GM18499 (cell line): ENCODE measurements at regions not wholly inside any gene's neighbourhood (a gene's known extent, or its start where the extent isn't known, plus 50 kb on each side); places are given as distances from the start of the nearest gene placed in this dataset.
"Not testable (repeated sequence)": the region's sequence is repeated elsewhere in the genome, so short reads cannot be mapped to it uniquely, and the experiment has no call there.

Source experiments
- ATAC-seq: cut with Tn5 transposase; IDR thresholded peaks from one replicate; pipeline ENCODE4 v1.9.1; 2021; ENCODE audit warnings: moderate number of reproducible peaks; ENCODE audit not compliant: insufficient read depth, unreplicated experiment

DNA sequence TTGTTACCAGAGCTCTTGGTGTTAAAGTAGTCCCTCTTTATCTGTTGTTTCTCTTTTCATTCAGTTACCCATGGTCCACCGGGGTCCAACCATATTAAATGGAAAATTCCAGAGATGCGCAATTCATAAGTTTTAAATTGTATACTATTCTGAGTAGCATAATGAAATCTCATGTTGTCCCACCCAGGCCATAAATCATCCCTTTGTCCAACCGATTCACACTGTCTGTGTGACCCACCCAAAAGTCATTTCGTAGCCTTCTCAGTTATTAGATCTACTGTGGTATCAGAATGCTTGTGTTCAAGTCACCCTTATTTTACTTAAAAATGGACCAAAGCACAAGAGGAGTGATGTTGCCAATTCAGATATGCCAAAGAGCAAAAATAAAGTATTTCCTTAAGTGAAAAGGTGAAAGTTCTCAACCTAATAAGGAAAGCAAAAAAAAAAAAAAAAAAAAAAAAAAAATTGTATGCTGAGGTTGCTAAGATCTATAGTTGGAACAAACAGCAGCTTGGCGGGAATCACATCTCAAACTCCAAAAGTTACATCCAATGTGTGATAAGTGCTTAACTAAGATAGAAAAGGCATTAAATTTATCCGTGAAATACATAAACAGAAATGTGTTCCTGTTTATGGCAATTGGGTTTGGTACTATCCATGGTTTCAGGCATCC, 106.8 kb upstream of the GPBP1 start:
- ATAC-seq = no peak

DNA sequence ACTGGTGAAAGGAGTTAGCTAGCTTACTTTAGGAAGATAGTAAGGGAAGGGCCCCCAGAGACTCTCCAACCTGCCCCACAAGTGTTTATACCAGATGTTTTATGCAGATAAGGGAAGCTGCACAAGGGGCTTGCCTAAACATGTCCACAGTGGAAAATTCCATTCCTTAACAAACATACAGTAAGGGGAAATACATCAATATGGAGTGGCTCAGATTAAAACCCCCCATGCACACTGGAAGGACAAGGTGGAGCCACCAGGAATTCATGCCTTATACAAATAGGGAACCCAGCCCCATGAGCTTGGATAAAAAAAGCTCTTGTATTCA, 106.3 kb upstream of the GPBP1 start:
- ATAC-seq = no peak

DNA sequence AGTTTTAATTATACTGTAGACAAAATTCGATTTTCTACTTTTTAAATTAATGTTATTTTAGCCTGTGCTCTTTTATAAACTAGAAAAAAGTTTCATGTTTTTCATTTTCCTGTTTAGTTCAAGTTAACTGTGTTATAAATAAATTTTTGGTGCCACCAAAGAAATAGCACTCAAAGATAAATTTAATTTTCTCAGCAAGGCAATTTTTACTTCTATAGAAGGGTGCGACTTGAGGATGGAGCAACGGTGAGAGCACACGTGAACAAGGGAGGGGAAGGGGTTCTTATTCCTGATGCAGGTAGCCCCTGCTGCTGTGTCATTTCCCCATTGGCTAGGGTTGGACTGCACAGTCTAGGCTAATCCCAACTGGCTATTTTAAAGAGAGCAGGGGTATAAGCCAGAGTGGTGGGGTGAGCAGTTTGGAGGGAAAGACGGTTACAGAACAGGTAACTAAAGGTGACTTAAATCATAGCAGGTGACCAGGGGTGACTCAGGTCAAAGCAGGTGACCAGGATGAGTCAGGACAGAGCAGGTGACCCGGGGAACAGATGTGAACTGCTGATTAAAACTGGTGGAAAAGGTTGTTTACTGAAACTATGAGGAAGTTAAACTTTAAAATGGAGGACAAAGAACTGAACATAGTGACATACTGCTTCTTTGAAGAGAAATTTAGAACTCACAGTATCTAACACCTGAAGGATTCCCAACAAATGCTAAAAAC, 104.6 kb upstream of the GPBP1 start:
- no peak for ATAC-seq

DNA sequence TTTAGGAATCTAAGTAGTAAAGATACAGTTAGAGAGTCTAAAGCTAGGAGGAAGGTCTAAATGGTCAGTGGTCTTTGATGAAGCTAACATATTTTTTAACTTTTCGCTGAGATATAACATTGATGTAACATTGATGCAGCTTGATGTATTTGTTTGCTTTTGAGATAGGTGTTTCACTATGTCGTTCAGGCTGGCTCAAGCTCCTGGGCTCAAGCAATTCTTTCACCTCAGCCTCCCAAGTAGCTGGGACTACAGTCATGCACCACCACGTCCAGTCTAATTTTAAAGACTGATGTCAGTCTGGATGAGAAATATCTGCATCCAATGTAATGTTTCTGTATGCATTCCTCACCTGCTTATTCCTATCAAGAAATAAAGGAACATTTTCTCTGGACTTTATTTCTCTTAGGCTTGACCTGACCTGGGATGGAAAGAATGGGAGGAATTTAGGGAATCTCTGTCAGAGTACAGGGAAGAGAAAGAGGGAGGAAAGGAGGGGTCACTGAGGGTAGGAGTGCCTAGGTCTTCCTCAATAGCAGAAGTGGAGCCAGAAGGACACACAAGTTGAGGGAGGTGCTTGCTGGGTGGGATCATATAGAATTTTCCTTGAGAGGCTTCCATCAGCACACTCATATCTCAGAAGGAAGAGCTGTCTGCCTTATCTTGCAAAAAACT, 101.5 kb upstream of the GPBP1 start:
- ATAC-seq = no peak

DNA sequence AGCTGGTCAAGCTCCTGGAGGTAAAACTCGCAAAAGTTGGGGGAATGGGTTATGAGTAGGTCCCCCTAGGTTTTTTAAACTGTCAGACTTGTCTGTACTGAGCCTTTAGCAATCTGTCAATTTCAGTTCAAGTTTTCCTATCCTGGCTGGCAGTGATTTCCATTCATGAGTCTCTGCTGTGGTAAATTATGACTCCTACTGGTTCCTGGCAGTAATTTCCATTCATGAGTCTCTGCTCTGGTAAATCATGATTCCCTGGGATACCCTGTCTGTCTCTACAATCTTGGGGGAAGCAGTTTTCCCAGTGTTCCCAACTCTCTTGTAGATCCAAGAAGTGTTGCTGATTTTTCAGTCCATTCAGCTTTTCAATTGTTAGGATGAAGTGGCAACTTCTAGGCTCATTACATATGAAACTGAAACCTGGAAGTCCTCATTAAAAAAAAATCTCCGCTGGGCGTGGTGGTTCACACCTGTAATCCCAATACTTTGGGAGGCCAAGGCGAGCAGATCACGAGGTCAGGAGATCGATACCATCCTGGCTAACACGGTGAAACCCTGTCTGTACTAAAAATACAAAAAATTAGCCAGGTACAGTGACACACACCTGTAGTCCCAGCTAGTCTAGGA, 91.3 kb upstream of the GPBP1 start:
- ATAC-seq = no peak

DNA sequence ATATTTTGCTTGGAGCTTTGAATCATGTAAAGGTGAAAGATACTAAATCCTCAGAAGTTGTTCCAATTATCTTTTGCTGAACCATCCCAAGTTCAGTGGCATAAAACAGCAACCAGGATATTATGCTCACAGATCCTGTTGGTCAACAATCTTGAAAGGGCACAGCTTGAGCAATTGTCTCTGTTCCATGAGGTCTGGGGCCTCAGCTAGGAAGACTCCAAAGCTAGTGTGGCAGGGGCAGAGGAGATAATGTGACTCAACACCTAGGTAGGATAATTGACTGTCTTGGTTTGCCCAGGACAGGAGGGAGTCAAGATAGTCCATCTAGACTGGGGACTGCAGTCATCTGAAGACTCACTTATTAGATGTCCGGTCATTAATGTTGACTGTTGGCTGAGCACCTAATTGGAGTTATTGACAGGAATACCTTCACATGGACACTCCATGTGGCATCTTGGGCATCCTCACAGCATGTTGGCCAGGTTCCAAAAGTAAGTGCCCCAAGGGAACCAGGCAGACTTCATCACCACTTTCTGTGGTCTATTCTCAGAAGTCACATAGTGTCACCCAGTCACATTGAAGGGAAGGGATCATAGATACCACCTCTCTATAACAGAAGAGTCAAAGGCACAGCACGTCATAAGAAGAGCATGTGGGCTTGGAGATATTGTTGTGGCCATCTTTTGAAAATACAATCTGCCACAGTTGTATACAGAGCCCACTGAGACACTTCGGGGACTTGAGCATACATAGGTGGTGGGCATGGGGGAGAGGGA, 88.4 kb upstream of the GPBP1 start:
- ATAC-seq = no peak

DNA sequence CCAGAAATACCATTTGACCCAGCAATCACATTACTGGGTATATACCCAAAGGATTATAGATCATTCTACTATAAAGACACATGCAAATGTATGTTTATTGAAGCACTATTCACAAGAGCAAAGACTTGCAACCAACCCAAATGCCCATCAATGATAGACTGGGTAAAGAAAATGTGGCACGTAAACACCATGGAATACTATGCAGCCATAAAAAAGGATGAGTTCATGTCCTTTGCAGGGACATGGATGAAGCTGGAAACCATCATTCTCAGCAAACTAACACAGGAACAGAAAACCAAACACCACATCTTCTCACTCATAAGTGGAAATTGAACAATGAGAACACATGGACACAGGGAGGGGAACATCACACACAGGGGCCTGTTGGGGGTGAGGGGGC, 85.9 kb upstream of the GPBP1 start:
- not testable (repeated sequence) for ATAC-seq

DNA sequence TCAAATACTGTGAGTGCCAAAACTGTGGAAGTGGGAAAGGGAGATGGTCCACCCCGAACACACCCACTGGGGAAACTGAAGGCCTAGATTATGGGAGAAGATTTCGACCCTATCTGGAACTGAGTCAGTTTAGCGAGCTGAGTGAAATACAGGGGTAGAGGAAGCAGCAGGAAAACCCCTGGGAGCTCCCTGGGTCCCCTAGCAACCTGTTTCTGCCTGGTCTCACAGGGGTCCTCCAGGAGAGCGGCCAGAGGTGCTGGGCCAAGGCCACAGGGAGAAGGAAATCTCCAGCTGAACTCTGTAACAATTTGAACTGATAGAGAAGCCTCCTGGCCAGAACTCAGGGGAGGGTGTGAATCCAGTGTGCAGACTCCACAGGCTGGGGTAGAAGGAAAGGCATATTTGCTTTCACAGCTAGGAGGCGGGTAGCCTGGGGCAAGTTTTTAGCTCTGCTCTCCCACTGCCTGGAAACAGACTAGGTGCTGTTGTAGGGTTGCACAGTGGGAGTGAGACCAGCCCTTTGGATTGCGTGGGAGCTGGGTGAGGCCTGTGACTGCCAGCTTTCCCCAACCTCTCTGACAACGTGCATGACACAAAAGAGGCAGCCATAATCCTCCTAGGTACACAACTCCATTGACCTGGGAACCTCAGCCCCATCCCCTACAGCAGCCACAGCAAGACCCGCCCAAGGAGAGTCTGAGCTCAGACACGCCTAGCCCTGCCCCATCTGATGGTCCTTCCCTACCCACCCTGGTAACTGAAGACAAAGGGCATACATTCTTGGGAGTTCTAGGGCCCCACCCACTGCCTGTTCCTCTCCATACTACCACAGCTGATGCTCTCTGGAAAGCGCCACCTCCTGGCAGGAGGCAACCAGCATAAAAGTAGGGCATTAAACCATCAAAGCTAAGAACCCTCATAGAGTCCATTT, 78.8 kb upstream of the GPBP1 start:
- ATAC-seq = no peak

DNA sequence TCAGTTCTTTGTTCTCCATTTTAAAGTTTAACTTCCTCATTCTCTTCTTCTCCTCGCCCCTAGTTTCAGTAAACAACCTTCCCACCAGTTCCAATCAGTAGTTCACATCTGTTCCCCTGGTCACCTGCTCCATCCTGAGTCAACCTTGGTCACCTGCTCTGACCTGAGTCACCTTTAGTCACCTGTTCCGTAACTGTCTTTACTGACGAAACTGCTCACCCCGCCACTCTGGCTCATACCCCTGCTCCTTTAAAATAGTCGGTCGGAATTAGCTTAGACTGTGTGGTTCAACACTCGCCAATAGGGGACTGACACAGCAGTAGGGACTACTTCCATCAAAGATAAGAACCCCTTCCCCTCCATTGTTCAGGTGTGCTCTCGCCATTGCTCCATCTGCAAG, 76.3 kb upstream of the GPBP1 start:
- ATAC-seq = no peak

DNA sequence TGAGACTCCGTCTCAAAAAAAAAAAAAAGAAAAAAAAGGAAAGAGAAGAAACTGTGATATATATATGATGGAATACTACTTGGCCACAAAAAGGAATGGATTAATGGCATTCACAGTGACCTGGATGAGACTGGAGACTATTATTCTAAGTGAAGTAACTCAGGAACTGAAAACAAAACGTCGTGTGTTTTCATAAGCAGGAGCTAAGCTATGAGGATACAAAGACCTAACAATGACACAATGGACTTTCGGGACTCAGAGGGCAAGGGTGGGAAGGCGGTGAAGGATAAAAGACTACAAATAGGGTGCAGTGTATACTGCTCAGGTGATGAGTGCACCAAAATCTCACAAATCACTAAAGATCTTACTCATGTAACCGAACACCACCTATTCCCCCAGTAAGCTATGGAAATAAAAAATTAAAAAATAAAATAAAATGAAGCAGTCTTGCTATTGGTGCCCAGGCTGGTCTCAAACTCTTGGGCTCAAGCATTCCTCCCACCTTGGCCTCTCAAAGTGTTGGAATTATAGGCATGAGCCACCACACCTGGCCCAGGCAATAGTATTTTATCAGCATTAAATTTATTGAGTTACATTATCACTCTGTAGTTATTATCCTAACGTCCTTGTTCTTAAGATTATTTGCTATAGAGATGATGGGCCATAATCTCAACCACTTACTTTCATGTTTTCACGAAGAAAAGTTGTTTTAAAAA, 71.5 kb upstream of the GPBP1 start:
- no peak for ATAC-seq

DNA sequence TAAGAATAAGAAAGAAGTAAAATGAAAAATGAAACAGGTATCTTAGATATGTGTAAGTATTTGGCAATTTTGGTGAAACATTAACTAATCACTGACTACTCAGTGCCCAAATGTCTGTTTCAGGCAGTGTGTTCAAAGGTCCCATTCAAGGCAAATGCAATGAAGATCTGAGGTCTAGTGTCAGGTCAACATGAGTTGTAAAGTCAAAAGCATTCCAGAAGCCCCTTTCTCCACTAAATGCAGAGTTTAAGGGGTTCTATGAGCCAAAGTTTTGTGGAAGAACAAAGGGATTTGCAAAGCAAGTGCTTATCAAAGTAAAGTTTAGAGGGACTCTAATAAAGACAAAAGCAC, 71.0 kb upstream of the GPBP1 start:
- ATAC-seq = no peak

DNA sequence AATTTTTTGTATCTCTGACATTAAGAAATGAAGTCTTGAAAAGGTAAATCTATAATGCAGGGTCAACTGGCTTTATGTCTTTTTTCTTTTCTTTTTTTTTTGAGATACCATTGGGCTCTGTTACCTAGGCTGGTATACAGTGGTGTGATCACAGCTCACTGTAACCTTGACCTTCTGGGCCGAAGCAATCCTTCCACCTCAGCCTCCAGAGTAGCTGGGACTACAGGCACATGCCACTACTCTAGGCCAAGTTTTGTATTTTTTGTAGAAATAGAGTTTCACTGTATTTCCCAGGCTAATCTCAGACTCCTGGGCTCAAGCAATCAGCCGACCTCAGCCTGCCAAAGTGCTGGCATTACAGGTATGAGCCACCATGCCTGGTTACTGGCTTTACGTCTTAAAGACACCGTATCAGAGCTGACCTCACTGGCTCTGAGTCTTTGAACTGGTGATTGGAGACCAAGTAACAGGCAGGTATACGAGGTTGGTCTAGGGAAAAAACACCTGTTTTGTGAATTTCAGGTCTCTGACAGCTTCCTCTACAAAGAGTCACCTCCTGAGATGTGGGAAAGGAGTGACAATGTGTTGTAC, 70.4 kb upstream of the GPBP1 start:
- ATAC-seq = no peak

DNA sequence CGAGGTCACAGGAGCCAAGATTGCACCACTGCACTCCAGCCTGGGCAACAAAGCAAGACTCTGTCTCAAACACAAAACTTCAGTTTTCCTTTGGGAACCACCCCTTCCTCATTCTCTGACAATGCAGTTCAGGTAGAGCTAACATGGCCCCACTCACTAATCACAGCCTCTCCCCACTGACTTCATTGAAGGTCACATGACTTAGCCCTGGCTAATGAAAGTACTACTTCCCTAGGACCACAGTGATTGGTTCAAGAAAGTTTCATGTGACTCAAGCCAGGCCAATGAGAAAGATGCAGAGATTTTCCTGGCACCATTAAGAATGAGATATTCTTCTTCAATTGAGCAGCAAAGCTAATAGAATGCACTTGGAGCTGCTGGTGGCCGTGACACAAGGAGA, 67.2 kb upstream of the GPBP1 start:
- ATAC-seq = no peak

DNA sequence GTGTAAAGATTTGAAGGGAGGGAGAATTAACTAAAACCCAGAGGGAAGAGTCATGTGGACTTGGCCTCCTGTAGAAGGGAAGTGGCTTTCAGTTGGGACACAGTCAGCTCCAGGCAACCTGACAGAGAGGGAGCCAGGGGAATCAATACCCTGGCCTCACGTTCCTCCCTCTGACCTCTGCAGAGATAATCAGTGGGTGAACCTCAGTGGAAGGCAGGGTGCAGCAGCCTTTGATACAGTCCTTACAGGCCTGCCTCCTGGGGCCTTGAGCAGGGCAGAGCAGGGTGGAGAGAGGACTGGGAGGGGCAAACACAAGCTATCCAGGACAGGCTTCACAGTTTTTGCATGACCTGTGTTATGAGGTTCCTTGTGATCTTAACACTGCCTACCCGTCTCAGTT, 61.9 kb upstream of the GPBP1 start:
- no peak for ATAC-seq

DNA sequence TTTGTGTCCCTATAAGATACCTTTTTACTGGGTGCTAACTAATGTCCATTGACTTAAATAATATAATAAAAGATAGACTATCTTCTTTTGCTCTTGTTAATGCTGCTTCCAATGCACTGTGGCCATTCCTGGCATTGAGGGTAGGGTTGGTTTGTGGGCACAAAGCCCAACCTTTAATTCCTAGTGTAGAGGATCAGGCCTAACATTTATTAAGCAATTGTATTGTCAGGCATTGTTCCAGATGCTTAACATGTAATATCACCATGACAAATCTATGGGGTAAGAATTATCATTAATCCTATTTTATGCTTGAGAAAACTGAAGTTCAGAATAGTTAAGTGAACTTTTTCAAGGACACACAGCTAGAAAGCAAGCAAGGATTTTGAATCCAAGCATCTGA, 60.4 kb upstream of the GPBP1 start:
- no peak for ATAC-seq

DNA sequence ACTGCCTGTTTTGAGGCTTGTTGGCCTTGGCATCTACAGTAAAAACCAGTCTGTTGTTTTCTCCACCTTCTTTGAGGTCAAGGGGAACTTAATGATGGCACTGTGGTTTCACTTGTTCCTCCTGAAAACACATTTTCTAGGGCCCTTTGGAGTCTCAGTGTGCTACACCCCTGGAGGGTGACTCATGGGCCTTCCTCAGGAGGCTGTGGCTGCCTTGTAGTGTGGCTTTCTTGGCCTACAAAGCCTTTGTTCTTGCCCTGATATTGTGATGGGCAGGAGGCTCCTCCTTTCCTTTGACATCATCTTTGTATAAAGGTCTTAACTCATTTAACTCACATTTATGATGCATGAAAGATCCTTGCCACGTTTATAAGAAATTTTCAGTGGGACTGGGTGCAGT, 56.3 kb upstream of the GPBP1 start:
- ATAC-seq = no peak

DNA sequence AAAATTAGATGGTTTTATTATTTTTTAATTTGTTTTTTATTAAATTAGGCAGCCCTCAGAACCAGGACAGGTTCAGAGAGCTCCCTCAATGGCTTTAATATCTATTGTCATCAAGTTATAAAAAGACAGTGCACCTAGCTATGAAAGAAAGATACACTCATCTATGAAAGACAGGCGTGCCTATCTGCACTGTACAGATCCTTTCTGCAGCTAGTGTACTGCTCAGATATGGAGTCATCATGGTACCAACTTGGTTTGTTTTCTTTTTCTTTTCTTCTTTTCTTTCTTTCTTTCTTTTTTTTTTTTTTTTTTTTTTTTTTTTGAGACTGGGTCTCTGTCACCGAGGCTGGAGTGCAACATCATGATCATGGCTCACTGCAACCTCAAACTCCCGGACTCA, 54.8 kb upstream of the GPBP1 start:
- ATAC-seq = no peak

DNA sequence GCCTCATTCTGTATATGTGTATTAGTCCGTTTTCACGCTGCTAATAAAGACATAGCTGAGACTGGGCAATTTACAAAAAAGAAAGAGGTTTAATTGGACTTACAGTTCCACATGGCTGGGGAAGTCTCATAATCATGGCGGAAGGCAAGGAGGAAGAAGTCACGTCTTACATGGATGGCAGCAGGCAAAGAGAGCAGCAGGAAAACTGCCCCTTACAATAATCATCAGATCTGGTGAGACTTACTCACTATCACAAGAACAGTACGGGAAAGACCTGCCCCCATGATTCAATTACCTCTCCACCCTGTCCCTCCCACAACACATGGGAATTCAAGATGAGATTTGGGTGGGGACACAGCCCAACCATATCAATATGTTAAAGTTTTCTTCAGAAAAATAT, 49.8 kb upstream of the GPBP1 start:
- ATAC-seq = no peak
